ENCODE measurements at regions not wholly inside any gene's neighbourhood (a gene's known extent, or its start where the extent isn't known, plus 50 kb on each side); places are given as distances from the start of the nearest gene placed in this dataset.

DNA sequence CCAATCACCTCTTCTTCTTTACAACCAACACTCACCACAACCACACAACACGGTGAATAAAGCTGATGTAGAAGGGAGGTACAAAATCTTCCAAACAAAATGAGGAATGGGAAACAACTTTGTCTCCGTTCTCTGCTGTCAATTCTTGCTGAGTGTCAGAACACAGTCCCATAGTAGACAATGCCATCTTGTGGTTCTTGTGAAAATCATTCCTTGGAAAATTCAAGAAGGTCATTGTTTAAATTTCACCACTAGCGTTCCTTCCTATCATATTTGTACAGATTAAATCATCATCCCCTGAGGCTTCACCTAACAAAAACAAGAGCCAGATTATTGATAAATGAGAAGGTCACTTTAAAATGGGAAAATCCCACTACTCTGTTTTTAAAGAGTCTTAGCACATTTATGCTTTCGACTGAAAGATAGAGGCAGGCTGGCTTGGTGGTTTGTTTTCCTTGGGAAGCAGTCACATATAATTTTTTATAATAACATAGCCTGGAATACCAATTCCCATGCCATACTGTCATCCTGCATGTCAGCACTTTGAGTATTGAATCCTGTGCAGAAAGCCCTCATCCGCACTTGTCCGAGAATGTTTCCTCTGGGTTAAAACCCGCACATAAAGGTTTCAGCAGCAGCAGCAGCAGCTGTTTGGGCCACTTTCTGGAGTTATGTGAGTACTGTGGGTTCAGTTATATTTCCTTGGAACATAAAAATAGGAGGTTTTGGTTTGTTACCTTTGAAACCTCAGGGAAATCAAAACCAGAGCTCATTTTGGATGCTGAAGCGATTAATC lies 395.0 kb upstream of the SMARCA2 start:
- H3K9me3 Mint-ChIP-seq = peaks cover 2% of the 10 kb centered on the region
- no peak overlapping the region for H3K4me3 Mint-ChIP-seq
- no peaks in the 10 kb centered on the region for H3K36me3 Mint-ChIP-seq (ENCODE audit: low read depth)
- H3K27me3 Mint-ChIP-seq = peaks cover 12% of the 10 kb centered on the region
- H3K4me1 Mint-ChIP-seq (ENCODE audit: low read depth) = no peaks in the 10 kb centered on the region
- TF ChIP-seq CTCF (IDR thresholded peaks at IDR 0.05) = no peak
- ChIA-PET CTCF (no interaction called here), POLR2A (no interaction called here)
- intact Hi-C loops (cut with micrococcal nuclease) = no loop called here
- DNase-seq (no peak), ATAC-seq (no peak)
- H3K27ac Mint-ChIP-seq = no peak overlapping the region

DNA sequence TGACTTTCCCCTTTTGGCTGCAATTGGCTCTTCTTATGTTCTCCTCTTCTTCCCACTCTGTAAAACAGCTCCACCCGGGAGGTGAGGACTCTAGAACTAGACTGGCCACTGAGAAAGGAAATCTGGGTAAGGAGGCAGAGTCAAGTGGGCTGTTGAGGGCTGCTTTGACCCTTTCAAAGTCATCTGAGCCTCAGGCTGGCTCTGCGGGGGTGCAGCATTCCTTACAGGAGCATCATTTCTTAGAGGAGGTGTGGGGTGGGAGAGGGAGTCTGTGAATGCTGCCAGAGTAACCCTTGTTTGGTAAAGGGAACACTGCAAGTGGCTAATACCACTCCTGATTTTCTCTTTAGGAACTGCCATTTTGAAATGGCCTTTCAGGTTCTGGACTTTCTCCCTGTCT lies 377.7 kb upstream of the SMARCA2 start:
- ATAC-seq (no peak), DNase-seq (no peak)
- ChIA-PET CTCF (no interaction called here), POLR2A (no interaction called here)
- Mint-ChIP-seq H3K9me3 (peaks cover 4% of the 10 kb centered on the region), H3K27ac (no peak overlapping the region), H3K4me1 (ENCODE audit: low read depth) (no peaks in the 10 kb centered on the region), H3K27me3 (no peaks in the 10 kb centered on the region), H3K4me3 (no peak overlapping the region), H3K36me3 (ENCODE audit: low read depth) (no peaks in the 10 kb centered on the region)
- intact Hi-C loops (cut with micrococcal nuclease) = no loop called here
- no peak for TF ChIP-seq CTCF (IDR thresholded peaks at IDR 0.05)

DNA sequence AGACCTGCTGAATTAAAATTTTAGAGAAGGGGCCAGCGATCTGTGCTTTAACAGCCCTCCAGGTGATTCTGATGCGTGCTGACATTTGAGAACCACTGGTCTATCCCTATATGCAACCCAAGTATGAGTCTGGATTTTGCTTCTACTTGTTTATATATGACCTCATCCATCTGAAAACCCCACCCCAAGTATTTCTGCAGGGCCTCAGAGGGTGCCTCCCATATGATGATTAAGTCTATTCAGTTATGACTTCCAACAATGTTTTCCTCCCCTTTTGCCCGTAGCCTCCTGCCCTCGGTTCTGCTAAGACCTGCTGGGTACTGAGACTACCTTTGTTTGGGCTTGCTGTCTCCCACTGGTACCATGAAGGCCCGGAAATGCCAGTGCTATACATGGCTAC lies 376.0 kb upstream of the SMARCA2 start:
- Mint-ChIP-seq H3K4me3 (no peak overlapping the region), H3K27me3 (peaks cover 2% of the 10 kb centered on the region), H3K36me3 (ENCODE audit: low read depth) (no peaks in the 10 kb centered on the region), H3K27ac (no peak overlapping the region), H3K4me1 (ENCODE audit: low read depth) (no peaks in the 10 kb centered on the region), H3K9me3 (peaks cover 4% of the 10 kb centered on the region)
- ChIA-PET CTCF (no interaction called here), POLR2A (no interaction called here)
- TF ChIP-seq CTCF (IDR thresholded peaks at IDR 0.05) = no peak
- no peak for ATAC-seq
- DNase-seq = no peak
- intact Hi-C loops (cut with micrococcal nuclease) = no loop called here

DNA sequence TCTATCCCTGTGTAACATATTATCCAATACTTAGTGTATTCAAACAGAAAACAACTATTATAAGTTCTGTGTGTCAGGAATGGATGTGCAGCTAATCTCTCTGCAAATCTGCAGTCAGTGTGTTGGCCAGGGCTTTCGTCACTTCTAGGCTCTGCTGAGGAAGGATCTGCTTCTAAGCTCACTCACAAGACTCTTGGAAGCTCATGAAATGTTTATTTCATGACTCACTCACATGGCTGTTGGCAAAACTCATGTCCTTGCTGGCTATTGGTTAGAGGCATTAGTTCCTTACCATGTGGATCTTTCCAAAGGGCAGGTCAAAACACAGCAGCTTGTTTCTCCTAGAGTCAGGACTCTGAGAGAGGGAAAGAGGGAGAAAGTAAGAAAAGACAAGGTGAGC lies 367.4 kb upstream of the SMARCA2 start:
- ChIA-PET POLR2A (interaction anchor here (0.7 kb wide), 1 partner anchor 362 kb away, joined by 4 read pairs; no protein-coding TSS in a partner anchor), CTCF (no interaction called here)
- no peaks in the 10 kb centered on the region for H3K9me3 Mint-ChIP-seq
- intact Hi-C loops (cut with micrococcal nuclease) = no loop called here
- DNase-seq = no peak
- H3K4me3 Mint-ChIP-seq = no peak overlapping the region
- no peak for ATAC-seq
- H3K27ac Mint-ChIP-seq = no peak overlapping the region
- H3K27me3 Mint-ChIP-seq = peaks cover 7% of the 10 kb centered on the region
- no peak for TF ChIP-seq CTCF (IDR thresholded peaks at IDR 0.05)
- no peaks in the 10 kb centered on the region for H3K4me1 Mint-ChIP-seq (ENCODE audit: low read depth)
- H3K36me3 Mint-ChIP-seq (ENCODE audit: low read depth) = no peaks in the 10 kb centered on the region

- TF ChIP-seq CTCF (IDR thresholded peaks at IDR 0.05) = no peak
- Mint-ChIP-seq H3K27ac (no peak overlapping the region), H3K9me3 (no peaks in the 10 kb centered on the region), H3K27me3 (peaks cover 12% of the 10 kb centered on the region), H3K4me3 (no peak overlapping the region), H3K36me3 (ENCODE audit: low read depth) (no peaks in the 10 kb centered on the region), H3K4me1 (ENCODE audit: low read depth) (no peaks in the 10 kb centered on the region)
- ATAC-seq = no peak
- ChIA-PET CTCF (no interaction called here), POLR2A (no interaction called here)
- intact Hi-C loops (cut with micrococcal nuclease) = no loop called here
- DNase-seq = no peak
These were observed 361.9 kb upstream of the SMARCA2 start for GRCh38 chr9:1653282-1653681.
